A673 (cell line): ENCODE measurements at regions not wholly inside any gene's neighbourhood (a gene's known extent, or its start where the extent isn't known, plus 50 kb on each side); places are given as distances from the start of the nearest gene placed in this dataset.
"Not testable (repeated sequence)": the region's sequence is repeated elsewhere in the genome, so short reads cannot be mapped to it uniquely, and the experiment has no call there.

Experiments used
- CTCF ChIP-seq: fragments of 300-800, 200-600 bp; sonication (generic); conservative IDR thresholded peaks from 2 replicates; pipeline ENCODE4 v1.5.1; 2017; ENCODE audit warnings: low read depth, mild to moderate bottlenecking, antibody characterized with exemption, low read length, moderate library complexity, mixed read lengths
- EZH2 ChIP-seq: fragments of 200-600 bp; sonication (generic); IDR thresholded peaks from 2 replicates; pipeline ENCODE4 v1.6.1; 2017; ENCODE audit warnings: borderline replicate concordance, low read depth, mild to moderate bottlenecking, mixed read lengths, antibody characterized with exemption, low read length; ENCODE audit not compliant: poor library complexity, severe bottlenecking

- TF ChIP-seq CTCF, EZH2: not testable (repeated sequence)
Measured at GRCh38 chr5:99404764-99405302, 476.0 kb upstream of the CHD1 start.
